ENCODE measurements at regions not wholly inside any gene's neighbourhood (a gene's known extent, or its start where the extent isn't known, plus 50 kb on each side); places are given as distances from the start of the nearest gene placed in this dataset.

DNA sequence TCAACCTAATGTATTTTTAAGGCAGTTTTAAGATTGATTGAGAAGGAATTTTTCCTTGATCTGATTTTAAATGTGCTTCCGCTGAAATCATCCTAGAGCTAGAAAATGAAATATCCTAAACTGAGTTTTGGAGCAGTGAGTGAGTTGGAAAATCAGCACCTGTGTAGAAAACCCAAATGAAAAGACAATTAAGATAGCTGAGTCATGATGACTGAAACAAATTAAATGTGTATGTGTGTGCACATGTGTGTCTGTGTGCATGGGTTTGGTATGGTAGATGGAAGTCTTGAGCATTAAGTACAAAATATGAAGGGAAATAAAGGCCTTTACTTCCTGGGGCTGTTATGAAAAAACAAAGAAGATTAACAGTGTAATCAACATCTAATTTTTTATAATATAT is 394.6 kb upstream of the MAP2 start:
- TF ChIP-seq CTCF (conservative IDR thresholded peaks at IDR 0.05; ENCODE audit: low read depth, low read length) = no peak
- H3K4me3 ChIP-seq (ENCODE audit: low read depth, low read length) = no peak overlapping the region
- no peak for DNase-seq (ENCODE audit: low read depth)

GRCh38 chr2:209044307-209044706 is 379.5 kb upstream of the MAP2 start:
- no peak for DNase-seq (ENCODE audit: low read depth)
- no peak for TF ChIP-seq CTCF (conservative IDR thresholded peaks at IDR 0.05; ENCODE audit: low read depth, low read length)

GRCh38 chr2:209046163-209046562 is 377.7 kb upstream of the MAP2 start:
- DNase-seq (ENCODE audit: low read depth) = no peak
- TF ChIP-seq CTCF (conservative IDR thresholded peaks at IDR 0.05; ENCODE audit: low read depth, low read length) = no peak
- H3K4me3 ChIP-seq (ENCODE audit: low read depth, low read length) = no peak overlapping the region

More at GRCh38 chr2:209044307-209044706, 379.5 kb upstream of the MAP2 start:
- H3K4me3 ChIP-seq (ENCODE audit: low read depth, low read length) = no peak overlapping the region

DNA sequence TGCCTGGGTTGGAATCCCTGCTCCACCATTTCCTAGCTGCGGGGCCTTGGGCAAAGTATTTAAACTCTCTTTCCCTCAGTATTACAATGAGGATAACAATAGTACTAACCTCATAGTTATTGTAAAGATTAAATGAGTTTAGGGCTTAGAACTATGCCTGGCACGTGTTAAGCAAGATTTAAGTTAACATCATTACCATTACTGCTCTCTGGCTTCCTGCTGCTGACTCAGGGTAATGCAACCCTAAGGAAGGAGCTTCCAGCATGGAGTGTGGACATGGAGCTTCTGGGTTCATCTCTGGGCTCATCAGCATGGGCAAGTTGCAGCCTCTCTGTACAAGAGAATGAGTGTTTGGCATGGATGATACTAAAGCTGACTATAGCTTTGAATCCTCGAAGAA is 374.2 kb upstream of the MAP2 start:
- TF ChIP-seq CTCF (conservative IDR thresholded peaks at IDR 0.05; ENCODE audit: low read depth, low read length) = no peak
- H3K4me3 ChIP-seq (ENCODE audit: low read depth, low read length) = no peak overlapping the region
- no peak for DNase-seq (ENCODE audit: low read depth)

DNA sequence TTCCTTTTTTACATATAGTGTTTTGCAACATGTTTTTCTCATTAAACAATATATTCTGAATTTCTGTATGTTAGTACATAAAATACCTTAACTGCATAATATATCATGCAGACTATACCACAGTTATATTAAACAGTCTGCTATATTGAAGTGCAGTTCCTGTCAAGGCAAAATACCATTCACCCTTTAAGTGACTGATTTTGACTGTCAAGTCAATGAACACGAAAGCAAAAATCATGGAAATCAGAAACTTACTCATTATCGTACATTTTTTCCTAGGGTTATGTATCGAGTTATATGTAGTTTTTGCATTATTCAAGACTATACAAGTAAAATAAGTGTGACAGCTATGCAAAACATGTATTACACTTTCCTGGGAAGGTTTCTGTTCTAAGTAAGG is 361.6 kb upstream of the MAP2 start:
- no peak for TF ChIP-seq CTCF (conservative IDR thresholded peaks at IDR 0.05; ENCODE audit: low read depth, low read length)
- H3K4me3 ChIP-seq (ENCODE audit: low read depth, low read length) = no peak overlapping the region
- no peak for DNase-seq (ENCODE audit: low read depth)

- no peak for DNase-seq (ENCODE audit: low read depth)
- no peak for TF ChIP-seq CTCF (conservative IDR thresholded peaks at IDR 0.05; ENCODE audit: low read depth, low read length)
- no peak overlapping the region for H3K4me3 ChIP-seq (ENCODE audit: low read depth, low read length)
Observed at GRCh38 chr2:209070262-209070661, 353.6 kb upstream of the MAP2 start.

- no peak for DNase-seq (ENCODE audit: low read depth)
- no peak overlapping the region for H3K4me3 ChIP-seq (ENCODE audit: low read depth, low read length)
- TF ChIP-seq CTCF (conservative IDR thresholded peaks at IDR 0.05; ENCODE audit: low read depth, low read length) = no peak
Observed at GRCh38 chr2:209073151-209073550, 350.7 kb upstream of the MAP2 start.
